Caco-2 (cell line): ENCODE measurements at regions not wholly inside any gene's neighbourhood (a gene's known extent, or its start where the extent isn't known, plus 50 kb on each side); places are given as distances from the start of the nearest gene placed in this dataset.
"Not testable (repeated sequence)": the region's sequence is repeated elsewhere in the genome, so short reads cannot be mapped to it uniquely, and the experiment has no call there.

ENCODE experiments used
- BruUV-seq: library from RNA; stranded (reverse); fragments of 400-500 nt; replicated peaks from 2 replicates; lab custom pipeline; 2021; lab: Mats Ljungman, UMichigan
- CTCF ChIA-PET: fragments of 300-600 bp; sonication (Branson Sonifier 250); formaldehyde crosslinking; loops from one replicate; lab custom pipeline; 2022; ENCODE audit warnings: antibody characterized with exemption; lab: Charles Lee
- POLR2A ChIA-PET: fragments of 300-600 bp; sonication (Branson Sonifier 250); formaldehyde crosslinking; loops from one replicate; lab custom pipeline; 2022; ENCODE audit warnings: antibody characterized with exemption; lab: Charles Lee
- DNase-seq, 2 experiments: peaks; one replicate each; pipeline versions ENCODE4 v3.0.0 to v3.0.0-alpha.2; 2020 to 2022
- H3K27me3 ChIP-seq: replicated peaks from 2 replicates; pipeline ENCODE4 v1.6.0; 2011; ENCODE audit warnings: low read length; ENCODE audit not compliant: control insufficient read depth, insufficient read depth
- H3K36me3 ChIP-seq: 2 replicates; pipeline ENCODE4 v1.5.1; 2011; ENCODE audit warnings: low read length; ENCODE audit not compliant: control insufficient read depth, insufficient read depth
- H3K4me1 ChIP-seq: fragments of 250-450 bp; sonication (Bioruptor Pico); 2 replicates; pipeline ENCODE4 v1.5.1; 2020; ENCODE audit warnings: mild to moderate bottlenecking
- H3K4me3 ChIP-seq: 2 replicates; pipeline ENCODE4 v1.5.1; 2011; ENCODE audit warnings: low read depth, mild to moderate bottlenecking, control low read depth, low read length
- H3K9me3 ChIP-seq: fragments of 250-450 bp; sonication (Bioruptor Pico); 2 replicates; pipeline ENCODE4 v1.5.1; 2020; ENCODE audit warnings: mild to moderate bottlenecking, moderate library complexity
- H3K27ac Mint-ChIP-seq: one replicate; pipeline ENCODE4 v1.8.0; 2022; ENCODE audit warnings: mixed read lengths; ENCODE audit not compliant: unreplicated experiment
- H3K27me3 Mint-ChIP-seq: one replicate; pipeline ENCODE4 v1.8.0; 2022; ENCODE audit warnings: mixed read lengths; ENCODE audit not compliant: insufficient read depth, unreplicated experiment
- H3K36me3 Mint-ChIP-seq: one replicate; pipeline ENCODE4 v1.8.0; 2022; ENCODE audit warnings: mild to moderate bottlenecking, mixed read lengths; ENCODE audit not compliant: insufficient read depth, unreplicated experiment
- H3K4me1 Mint-ChIP-seq: one replicate; pipeline ENCODE4 v1.8.0; 2022; ENCODE audit warnings: low read depth, mixed read lengths; ENCODE audit not compliant: unreplicated experiment
- H3K4me3 Mint-ChIP-seq: one replicate; pipeline ENCODE4 v1.8.0; 2022; ENCODE audit warnings: mild to moderate bottlenecking, moderate library complexity, mixed read lengths; ENCODE audit not compliant: unreplicated experiment
- H3K9me3 Mint-ChIP-seq: one replicate; pipeline ENCODE4 v1.8.0; 2022; ENCODE audit warnings: mixed read lengths; ENCODE audit not compliant: unreplicated experiment
- intact Hi-C: fragments of 100-400 bp; cut with micrococcal nuclease; formaldehyde crosslinking; loops from one replicate; pipeline ENCODE4 v1.10.0; 2022; ENCODE audit not compliant: unreplicated experiment

GRCh38 chr7:65069476-65069875 is 63.0 kb upstream of the ERV3-1 start:
- CTCF ChIA-PET, H3K4me1 Mint-ChIP-seq, intact Hi-C loops, H3K36me3 ChIP-seq, H3K9me3 Mint-ChIP-seq, H3K4me3 Mint-ChIP-seq, H3K27me3 Mint-ChIP-seq, DNase-seq, H3K27ac Mint-ChIP-seq, H3K9me3 ChIP-seq, H3K4me3 ChIP-seq, H3K27me3 ChIP-seq, H3K4me1 ChIP-seq, BruUV-seq, POLR2A ChIA-PET: not testable (repeated sequence)
- H3K36me3 Mint-ChIP-seq = peaks cover 38% of the 10 kb centered on the region

GRCh38 chr7:65062566-65062965 is 56.1 kb upstream of the ERV3-1 start:
- H3K27ac Mint-ChIP-seq, H3K9me3 ChIP-seq, H3K27me3 Mint-ChIP-seq, DNase-seq, H3K4me3 ChIP-seq, H3K9me3 Mint-ChIP-seq, BruUV-seq, intact Hi-C loops, H3K4me1 ChIP-seq, POLR2A ChIA-PET, CTCF ChIA-PET, H3K27me3 ChIP-seq, H3K36me3 ChIP-seq, H3K4me1 Mint-ChIP-seq, H3K4me3 Mint-ChIP-seq: not testable (repeated sequence)
- peaks cover 25% of the 10 kb centered on the region for H3K36me3 Mint-ChIP-seq

GRCh38 chr7:65059247-65059646 is 52.8 kb upstream of the ERV3-1 start:
- H3K9me3 Mint-ChIP-seq = peaks cover 11% of the 10 kb centered on the region
- H3K4me3 ChIP-seq, POLR2A ChIA-PET, H3K36me3 ChIP-seq, CTCF ChIA-PET, intact Hi-C loops, H3K4me3 Mint-ChIP-seq, H3K27me3 ChIP-seq, DNase-seq, BruUV-seq, H3K27me3 Mint-ChIP-seq, H3K27ac Mint-ChIP-seq, H3K4me1 Mint-ChIP-seq, H3K9me3 ChIP-seq, H3K4me1 ChIP-seq: not testable (repeated sequence)
- H3K36me3 Mint-ChIP-seq = peaks cover 44% of the 10 kb centered on the region
